NCI-H446 (cell line): ENCODE measurements at regions not wholly inside any gene's neighbourhood (a gene's known extent, or its start where the extent isn't known, plus 50 kb on each side); places are given as distances from the start of the nearest gene placed in this dataset.
"Not testable (repeated sequence)": the region's sequence is repeated elsewhere in the genome, so short reads cannot be mapped to it uniquely, and the experiment has no call there.

Source experiments
- DNase-seq, 2 experiments: peaks; one replicate each; lab custom pipeline; 2025; lab: John Stamatoyannopoulos, UW

- no peak for DNase-seq
Observed at GRCh38 chr5:36526537-36526936, 79.9 kb upstream of the SLC1A3 start.

DNA sequence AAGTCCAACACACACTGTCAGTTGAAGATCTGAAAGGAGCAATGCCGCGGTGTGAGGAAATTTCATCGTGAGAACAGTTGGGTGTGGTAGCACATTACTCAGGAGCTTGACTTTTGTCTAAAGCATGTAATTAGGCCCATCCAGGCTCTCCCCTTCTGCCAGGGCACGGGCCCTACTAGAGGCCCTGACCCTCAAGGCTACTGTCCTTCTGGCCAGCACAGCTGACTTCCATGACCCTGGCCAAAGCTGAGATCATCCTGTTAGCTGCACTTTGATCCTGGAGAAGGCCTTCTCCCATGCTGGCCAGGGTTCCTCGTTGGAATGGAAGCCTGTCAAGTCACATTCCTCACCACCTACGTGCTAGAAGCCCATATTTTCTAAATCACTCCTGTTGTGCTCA, 77.8 kb upstream of the SLC1A3 start:
- no peak for DNase-seq

DNA sequence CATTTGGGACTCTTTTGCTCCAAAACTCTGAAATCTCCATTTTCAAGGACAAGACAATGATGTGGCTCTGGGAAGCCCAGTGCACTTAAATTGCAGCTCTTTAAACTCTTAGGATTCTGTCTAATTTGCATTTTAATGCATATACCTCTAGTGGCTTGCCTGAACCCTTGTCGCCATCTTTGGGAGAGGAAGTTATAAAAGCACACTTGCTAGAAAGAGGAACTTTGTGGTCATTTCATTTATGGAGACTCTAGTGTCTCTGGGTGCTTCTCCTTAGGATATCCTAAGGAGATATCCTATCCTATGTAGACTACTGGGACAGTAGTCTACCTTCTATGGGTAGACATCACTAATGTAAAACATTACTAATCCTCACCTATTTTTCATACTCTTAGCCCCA, 77.3 kb upstream of the SLC1A3 start:
- DNase-seq: no peak

GRCh38 chr5:36530215-36530614, 76.2 kb upstream of the SLC1A3 start:
- no peak for DNase-seq

- DNase-seq: no peak
Observed at GRCh38 chr5:36531401-36531800, 75.0 kb upstream of the SLC1A3 start.

GRCh38 chr5:36535378-36535777, 71.0 kb upstream of the SLC1A3 start:
- no peak for DNase-seq

DNA sequence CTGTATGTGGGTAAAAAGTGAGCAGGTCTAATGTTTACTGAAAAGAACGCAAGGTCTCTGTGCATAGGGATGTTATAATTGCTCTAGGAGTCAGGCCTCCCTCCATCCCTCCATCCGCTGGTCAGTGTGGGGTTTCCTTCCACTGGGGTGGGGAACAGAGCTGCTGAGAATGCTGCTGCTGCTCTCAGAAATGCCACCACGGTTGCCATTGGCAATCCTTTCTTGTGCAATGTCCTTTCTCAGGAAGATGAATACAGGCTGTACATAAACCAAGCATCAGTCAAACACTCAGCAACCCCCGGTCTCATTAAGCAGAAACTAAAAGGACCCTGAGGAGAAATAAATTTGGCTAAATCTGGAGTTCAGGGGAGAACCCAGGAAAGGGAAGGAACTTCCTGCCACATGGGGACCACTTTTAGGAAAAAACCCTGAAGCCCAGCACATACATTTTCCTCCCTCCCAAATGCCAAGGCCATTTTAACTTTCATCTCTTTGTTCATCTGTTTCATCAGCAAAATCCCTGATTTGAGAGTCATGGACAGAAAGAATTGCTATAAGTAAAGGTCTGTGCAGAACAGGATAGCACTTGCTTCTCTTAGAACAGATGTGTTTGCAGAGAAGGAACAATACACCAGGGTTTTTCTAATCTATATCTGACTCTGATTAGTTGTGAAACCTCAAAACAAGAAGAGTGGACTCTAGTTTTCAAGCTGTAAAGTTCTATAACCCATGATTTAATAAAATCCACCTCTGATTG, 70.4 kb upstream of the SLC1A3 start:
- no peak for DNase-seq

DNA sequence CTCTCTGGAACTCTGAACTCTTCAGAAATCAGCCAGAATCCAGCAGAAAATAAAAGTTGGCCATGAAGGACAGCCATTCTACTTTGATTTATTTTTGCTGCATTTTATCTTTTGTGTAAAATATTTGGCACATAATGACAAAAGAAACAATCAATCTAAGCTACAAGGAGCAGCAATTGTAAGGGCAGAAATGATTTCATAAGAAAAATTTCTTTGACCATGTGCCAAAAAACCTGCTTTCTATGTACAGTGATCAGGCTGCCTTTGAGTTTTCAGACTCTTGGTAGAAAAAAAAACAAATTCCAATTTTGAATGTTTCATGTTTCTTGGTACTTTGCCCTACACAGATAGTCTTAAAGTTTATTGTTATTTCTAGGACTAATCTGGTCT, 69.8 kb upstream of the SLC1A3 start:
- no peak for DNase-seq

- DNase-seq: no peak
Observed at GRCh38 chr5:36537724-36538123, 68.7 kb upstream of the SLC1A3 start.

- no peak for DNase-seq
Observed at GRCh38 chr5:36552651-36553393, 53.6 kb upstream of the SLC1A3 start.

GRCh38 chr5:36555035-36555434, 51.4 kb upstream of the SLC1A3 start:
- DNase-seq: not testable (repeated sequence)
